B cell (primary cell): ENCODE measurements at regions not wholly inside any gene's neighbourhood (a gene's known extent, or its start where the extent isn't known, plus 50 kb on each side); places are given as distances from the start of the nearest gene placed in this dataset.

ENCODE experiments used
- ATAC-seq: fragments of 200-7000 bp; cut with Tn5 transposase; one replicate; pipeline ENCODE4 v1.10.0; 2021; ENCODE audit warnings: low read depth, mild to moderate bottlenecking, moderate number of reproducible peaks, moderate library complexity
- CTCF ChIA-PET: fragments of 350-600 bp; sonication (Branson Sonifier 250); formaldehyde crosslinking; loops from one replicate; lab custom pipeline; 2021; ENCODE audit warnings: antibody characterized with exemption, inconsistent platforms; lab: Charles Lee
- POLR2A ChIA-PET: fragments of 350-600 bp; sonication (Branson Sonifier 250); formaldehyde crosslinking; loops from one replicate; lab custom pipeline; 2021; ENCODE audit warnings: antibody characterized with exemption; lab: Charles Lee
- DNase-seq: peaks from one replicate; pipeline ENCODE4 v3.0.0; 2013
- H2AFZ ChIP-seq: 2 replicates; pipeline ENCODE4 v1.6.1; 2012; ENCODE audit warnings: mild to moderate bottlenecking, low read depth, low read length; ENCODE audit not compliant: insufficient read depth, poor library complexity, severe bottlenecking
- H3K27ac ChIP-seq, 2 donors: 1 replicate in 1 of 2; 2 replicates in 1 of 2; pipeline ENCODE4 v1.5.1; 2012 to 2013; ENCODE audit warnings: low read length in 2 of 2, mild to moderate bottlenecking in 2 of 2, moderate library complexity in 1 of 2
- H3K27me3 ChIP-seq, 4 experiments: fragments of 200-600 bp in 1 of 4; sonication (generic) in 1 of 4; replicated peaks in 1 of 4; 1 replicate in 2 of 4; 2 replicates in 2 of 4; pipeline versions ENCODE4 v1.6.1 to v1.7.0; 2013 to 2016; ENCODE audit warnings: low read length in 3 of 4, mild to moderate bottlenecking in 2 of 4, mixed read lengths in 1 of 4, moderate library complexity in 1 of 4; ENCODE audit not compliant: insufficient read depth in 4 of 4, control insufficient read depth in 3 of 4; ENCODE audit errors: control extremely low read depth in 1 of 4
- H3K36me3 ChIP-seq, 2 experiments: replicated peaks in 1 of 2; 1 replicate in 1 of 2; 2 replicates in 1 of 2; pipeline versions ENCODE4 v1.6.1 to v1.7.1; 2013; ENCODE audit warnings: low read length in 1 of 2; ENCODE audit not compliant: insufficient read depth in 2 of 2, control insufficient read depth in 1 of 2; ENCODE audit errors: control extremely low read depth in 1 of 2, extremely low read depth in 1 of 2
- H3K4me1 ChIP-seq, 2 donors: fragments of 200-600 bp in 1 of 2; sonication (generic) in 1 of 2; 1 replicate in 1 of 2; 2 replicates in 1 of 2; pipeline versions ENCODE4 v1.5.1 to v1.6.1; 2013 to 2017; ENCODE audit warnings: low read length in 2 of 2; ENCODE audit not compliant: control insufficient read depth in 2 of 2, insufficient read depth in 2 of 2
- H3K4me2 ChIP-seq: replicated peaks from 2 replicates; pipeline ENCODE3; 2012; ENCODE audit warnings: mild to moderate bottlenecking, low read depth, low read length; ENCODE audit not compliant: poor library complexity, severe bottlenecking
- H3K4me3 ChIP-seq, 5 experiments: fragments of 200-600 bp in 1 of 5; sonication (generic) in 1 of 5; 1 replicate in 3 of 5; 2 replicates in 2 of 5; pipeline versions ENCODE4 v1.5.1 to v1.7.0; 2011 to 2016; ENCODE audit warnings: low read length in 4 of 5, mild to moderate bottlenecking in 4 of 5, low read depth in 2 of 5, control low read depth in 1 of 5, moderate library complexity in 1 of 5; ENCODE audit not compliant: insufficient read depth in 1 of 5; ENCODE audit errors: control extremely low read depth in 1 of 5, extremely low read depth in 1 of 5
- H3K79me2 ChIP-seq: fragments of 200-600 bp; sonication (generic); one replicate; pipeline ENCODE4 v1.6.0; 2016; ENCODE audit warnings: low read length; ENCODE audit not compliant: control insufficient read depth, insufficient read depth
- H3K9ac ChIP-seq: fragments of 200-600 bp; sonication (generic); 2 replicates; pipeline ENCODE4 v1.6.1; 2017; ENCODE audit warnings: mild to moderate bottlenecking, low read length, moderate library complexity
- H3K9me3 ChIP-seq, 3 donors: one replicate each; pipeline versions ENCODE4 v1.6.1 to v1.7.1; 2013; ENCODE audit warnings: low read length in 2 of 3; ENCODE audit not compliant: control insufficient read depth in 2 of 3, insufficient read depth in 1 of 3; ENCODE audit errors: control extremely low read depth in 1 of 3
- H4K20me1 ChIP-seq: 2 replicates; pipeline ENCODE4 v1.6.0; 2012; ENCODE audit warnings: mild to moderate bottlenecking, low read length; ENCODE audit not compliant: insufficient read depth, control insufficient read depth, poor library complexity, severe bottlenecking
- H3K27ac Mint-ChIP-seq: one replicate; pipeline ENCODE4 v1.8.0; 2021; ENCODE audit warnings: mixed read lengths
- H3K27me3 Mint-ChIP-seq: one replicate; pipeline ENCODE4 v1.8.0; 2021; ENCODE audit warnings: mixed read lengths
- H3K4me1 Mint-ChIP-seq: one replicate; pipeline ENCODE4 v1.8.0; 2021; ENCODE audit warnings: mixed read lengths
- H3K4me3 Mint-ChIP-seq: one replicate; pipeline ENCODE4 v1.8.0; 2021; ENCODE audit warnings: mixed read lengths
- H3K9me3 Mint-ChIP-seq: one replicate; pipeline ENCODE4 v1.8.0; 2022; ENCODE audit warnings: mixed read lengths; ENCODE audit not compliant: insufficient read depth
- CTCF ChIP-seq: fragments of 200-600 bp; IDR thresholded peaks from one replicate; pipeline ENCODE4 v1.8.0; 2022; ENCODE audit warnings: antibody characterized with exemption, mild to moderate bottlenecking
- EZH2 ChIP-seq: IDR thresholded peaks from 2 replicates; pipeline ENCODE4 v1.6.1; 2012; ENCODE audit warnings: borderline replicate concordance, low read depth, mild to moderate bottlenecking, moderate library complexity, low read length; ENCODE audit not compliant: insufficient read depth, poor library complexity, severe bottlenecking
- WGBS: methylation state at CpG from one replicate; pipeline ENCODE4 v1.1.5; 2013; ENCODE audit warnings: missing lambda C conversion rate; ENCODE audit not compliant: insufficient coverage; 5-methylcytosine and 5-hydroxymethylcytosine counted together
- intact Hi-C: fragments of 100-400 bp; cut with micrococcal nuclease; formaldehyde crosslinking; loops from one replicate; pipeline ENCODE4 v1.10.0; 2022

GRCh38 chr13:107057028-107057631 lies 489.2 kb upstream of the ARGLU1 start:
- H3K4me3 ChIP-seq = no peak overlapping the region
- ChIA-PET POLR2A (no interaction called here), CTCF (no interaction called here)
- H3K79me2 ChIP-seq = no peaks in the 10 kb centered on the region
- no peaks in the 10 kb centered on the region for H3K36me3 ChIP-seq
- H3K27ac ChIP-seq = no peak overlapping the region
- H3K9me3 ChIP-seq = peaks cover 0 to 3% (median 0%) of the 10 kb centered on the region in 3 donors
- H3K4me1 ChIP-seq = no peaks in the 10 kb centered on the region
- Mint-ChIP-seq H3K4me1 (no peaks in the 10 kb centered on the region), H3K27ac (no peak overlapping the region), H3K4me3 (no peak overlapping the region), H3K27me3 (no peaks in the 10 kb centered on the region), H3K9me3 (peaks cover 3% of the 10 kb centered on the region)
- intact Hi-C loops = no loop called here
- H3K27me3 ChIP-seq = no peaks in the 10 kb centered on the region
- no peak for ATAC-seq
- no peak overlapping the region for H3K4me2 ChIP-seq
- no peak overlapping the region for H2AFZ ChIP-seq
- no peak for DNase-seq
- H4K20me1 ChIP-seq = no peaks in the 10 kb centered on the region
- TF ChIP-seq CTCF (no peak), EZH2 (no peak)
- 67% methylated on average over 3 of the region's 3 CpGs for WGBS
- no peak overlapping the region for H3K9ac ChIP-seq

GRCh38 chr13:107043021-107043956 lies 475.4 kb upstream of the ARGLU1 start:
- Histone ChIP-seq H3K79me2 (no peaks in the 10 kb centered on the region), H3K9ac (no peak overlapping the region), H2AFZ (no peak overlapping the region), H3K4me3 (no peak overlapping the region), H3K9me3 (peaks cover 0 to 12% (median 0%) of the 10 kb centered on the region in 3 donors), H3K27ac (no peak overlapping the region), H3K4me2 (no peak overlapping the region), H3K4me1 (no peaks in the 10 kb centered on the region), H3K27me3 (no peaks in the 10 kb centered on the region), H4K20me1 (no peaks in the 10 kb centered on the region), H3K36me3 (no peaks in the 10 kb centered on the region)
- TF ChIP-seq CTCF (no peak), EZH2 (no peak)
- ATAC-seq (no peak), DNase-seq (no peak)
- H3K9me3 Mint-ChIP-seq = peaks cover 4% of the 10 kb centered on the region
- ChIA-PET CTCF (no interaction called here), POLR2A (no interaction called here)
- intact Hi-C loops = no loop called here
- H3K4me1 Mint-ChIP-seq = no peaks in the 10 kb centered on the region
- H3K27ac Mint-ChIP-seq = no peak overlapping the region
- H3K27me3 Mint-ChIP-seq = no peaks in the 10 kb centered on the region
- no CpG with 5 or more reads among the region's 7 CpGs for WGBS
- no peak overlapping the region for H3K4me3 Mint-ChIP-seq
